GM12878 (cell line): ENCODE measurements at regions not wholly inside any gene's neighbourhood (a gene's known extent, or its start where the extent isn't known, plus 50 kb on each side); places are given as distances from the start of the nearest gene placed in this dataset.

Experiments used
- ASH2L ChIP-seq: fragments of 300-600, 200-600 bp; sonication (generic); IDR thresholded peaks from 2 replicates; pipeline ENCODE4 v1.6.1; 2017; ENCODE audit warnings: low read depth, mild to moderate bottlenecking, borderline replicate concordance
- BCL11A ChIP-seq: IDR thresholded peaks from 2 replicates; pipeline ENCODE4 v1.6.1; 2011; ENCODE audit warnings: low read depth, low read length
- BHLHE40 ChIP-seq, 2 experiments: fragments of 450-650 bp in 1 of 2; IDR thresholded peaks; 2 replicates each; pipeline ENCODE4 v1.6.1; 2011 to 2017; ENCODE audit warnings: low read depth in 2 of 2, borderline replicate concordance in 1 of 2, improper control_type of control experiment in 1 of 2, low read length in 1 of 2, mild to moderate bottlenecking in 1 of 2
- CHD1 ChIP-seq: IDR thresholded peaks from 2 replicates; pipeline ENCODE4 v1.6.1; 2012; ENCODE audit warnings: low read depth, low read length, improper control_type of control experiment
- EGR1 ChIP-seq, 2 experiments: IDR thresholded peaks; 1 replicate in 1 of 2; 2 replicates in 1 of 2; pipeline ENCODE4 v1.6.1; 2011 to 2012; ENCODE audit warnings: low read depth in 2 of 2, low read length in 2 of 2, borderline replicate concordance in 1 of 2, mild to moderate bottlenecking in 1 of 2, moderate library complexity in 1 of 2
- EP300 ChIP-seq, 2 experiments: fragments of 150-350 bp in 1 of 2; IDR thresholded peaks; 2 replicates each; pipeline ENCODE4 v1.6.1; 2011 to 2012; ENCODE audit warnings: low read depth in 2 of 2, low read length in 2 of 2, borderline replicate concordance in 1 of 2, improper control_type of control experiment in 1 of 2, inconsistent platforms in 1 of 2; ENCODE audit not compliant: control insufficient read depth in 1 of 2
- LARP7 ChIP-seq: fragments of 450-650 bp; IDR thresholded peaks from 2 replicates; pipeline ENCODE4 v1.6.1; 2017; ENCODE audit warnings: mild to moderate bottlenecking
- MEF2B ChIP-seq: fragments of 450-650 bp; IDR thresholded peaks from 2 replicates; pipeline ENCODE4 v1.6.1; 2018; ENCODE audit warnings: mild to moderate bottlenecking, moderate library complexity; ENCODE audit not compliant: partially characterized antibody, poor library complexity, severe bottlenecking
- NFXL1 ChIP-seq: fragments of 450-650 bp; IDR thresholded peaks from 2 replicates; pipeline ENCODE4 v1.6.1; 2017; ENCODE audit warnings: antibody characterized with exemption, mild to moderate bottlenecking, borderline replicate concordance
- POLR2AphosphoS2 ChIP-seq: IDR thresholded peaks from 2 replicates; pipeline ENCODE4 v1.6.1; 2011; ENCODE audit warnings: low read depth, mild to moderate bottlenecking, low read length, improper control_type of control experiment, moderate library complexity
- RBBP5 ChIP-seq: fragments of 200-600 bp; sonication (generic); conservative IDR thresholded peaks from 2 replicates; pipeline ENCODE4 v1.6.1; 2016
- SIN3A ChIP-seq: IDR thresholded peaks from 2 replicates; pipeline ENCODE4 v1.6.1; 2012; ENCODE audit warnings: low read depth, low read length, improper control_type of control experiment
- SIX5 ChIP-seq: IDR thresholded peaks from 2 replicates; pipeline ENCODE4 v1.6.1; 2011; ENCODE audit warnings: mild to moderate bottlenecking, low read depth, low read length, moderate library complexity; ENCODE audit not compliant: severe bottlenecking
- SUZ12 ChIP-seq: fragments of 200-600 bp; sonication (generic); IDR thresholded peaks from one replicate; pipeline ENCODE4 v1.6.1; 2018; ENCODE audit warnings: antibody characterized with exemption, mild to moderate bottlenecking; ENCODE audit not compliant: unreplicated experiment
- TF ChIP-seq, protein P1 (sequence below): fragments of 450-650 bp; formaldehyde crosslinking; IDR thresholded peaks from 2 replicates; pipeline ENCODE4 v1.4.0; 2022; ENCODE audit warnings: mild to moderate bottlenecking, moderate library complexity
- TF ChIP-seq, protein P2 (sequence below): fragments of 450-650 bp; formaldehyde crosslinking; IDR thresholded peaks from 2 replicates; pipeline ENCODE4 v1.4.0; 2020; ENCODE audit warnings: mild to moderate bottlenecking, moderate library complexity
- TF ChIP-seq, protein P3 (sequence below): fragments of 450-650 bp; IDR thresholded peaks from 2 replicates; pipeline ENCODE4 v1.6.1; 2017; ENCODE audit warnings: antibody characterized with exemption, mild to moderate bottlenecking, moderate library complexity
- TF ChIP-seq, protein P4 (sequence below): fragments of 150-350 bp; IDR thresholded peaks from 2 replicates; pipeline ENCODE4 v1.6.1; 2014; ENCODE audit warnings: mild to moderate bottlenecking, low read depth, low read length

DNA sequence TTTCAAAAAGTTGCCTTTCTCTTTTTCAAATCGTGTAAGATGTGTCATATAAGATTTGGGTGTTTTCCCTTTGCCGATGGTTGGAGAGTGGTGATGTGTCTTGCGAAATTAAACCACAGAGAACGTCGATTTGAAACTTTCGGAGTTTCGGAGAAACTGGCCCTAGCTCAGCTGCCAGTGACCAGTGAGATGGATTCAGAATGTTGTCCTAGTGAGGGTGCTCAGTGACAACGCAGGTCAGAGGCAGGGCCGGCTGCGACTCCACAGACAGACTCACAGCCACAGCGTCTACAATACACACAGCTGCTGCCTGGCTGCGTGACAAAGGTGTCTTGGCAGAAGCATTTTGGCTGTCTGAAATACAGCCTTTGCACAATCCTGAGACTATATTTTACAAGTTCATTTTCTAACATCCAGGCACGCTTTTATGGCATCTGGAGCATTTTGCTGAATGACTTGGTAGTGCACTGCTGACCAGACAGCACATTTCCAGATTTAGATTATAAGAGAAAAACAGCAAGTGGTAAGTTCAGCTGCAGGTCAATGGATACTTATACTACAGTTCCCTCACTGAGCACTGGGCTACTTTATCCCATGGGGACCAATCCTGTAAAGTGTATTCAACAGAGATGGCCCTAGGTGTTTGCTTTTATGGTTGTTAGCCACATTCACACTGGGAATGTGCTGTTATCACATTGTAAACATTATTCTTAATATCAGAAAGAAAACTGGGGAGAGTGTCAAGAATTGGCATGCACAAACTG lies 207.5 kb downstream of the KCNRG start (continued):
- TF ChIP-seq, protein P1, sequence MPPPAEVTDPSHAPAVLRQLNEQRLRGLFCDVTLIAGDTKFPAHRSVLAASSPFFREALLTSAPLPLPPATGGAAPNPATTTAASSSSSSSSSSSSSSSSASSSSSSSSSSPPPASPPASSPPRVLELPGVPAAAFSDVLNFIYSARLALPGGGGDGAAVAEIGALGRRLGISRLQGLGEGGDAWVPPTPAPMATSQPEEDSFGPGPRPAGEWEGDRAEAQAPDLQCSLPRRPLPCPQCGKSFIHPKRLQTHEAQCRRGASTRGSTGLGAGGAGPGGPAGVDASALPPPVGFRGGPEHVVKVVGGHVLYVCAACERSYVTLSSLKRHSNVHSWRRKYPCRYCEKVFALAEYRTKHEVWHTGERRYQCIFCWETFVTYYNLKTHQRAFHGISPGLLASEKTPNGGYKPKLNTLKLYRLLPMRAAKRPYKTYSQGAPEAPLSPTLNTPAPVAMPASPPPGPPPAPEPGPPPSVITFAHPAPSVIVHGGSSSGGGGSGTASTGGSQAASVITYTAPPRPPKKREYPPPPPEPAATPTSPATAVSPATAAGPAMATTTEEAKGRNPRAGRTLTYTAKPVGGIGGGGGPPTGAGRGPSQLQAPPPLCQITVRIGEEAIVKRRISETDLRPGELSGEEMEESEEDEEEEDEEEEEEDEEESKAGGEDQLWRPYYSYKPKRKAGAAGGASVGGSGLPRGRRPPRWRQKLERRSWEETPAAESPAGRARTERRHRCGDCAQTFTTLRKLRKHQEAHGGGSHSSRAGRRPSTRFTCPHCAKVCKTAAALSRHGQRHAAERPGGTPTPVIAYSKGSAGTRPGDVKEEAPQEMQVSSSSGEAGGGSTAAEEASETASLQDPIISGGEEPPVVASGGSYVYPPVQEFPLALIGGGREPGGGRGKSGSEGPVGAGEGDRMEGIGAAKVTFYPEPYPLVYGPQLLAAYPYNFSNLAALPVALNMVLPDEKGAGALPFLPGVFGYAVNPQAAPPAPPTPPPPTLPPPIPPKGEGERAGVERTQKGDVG (CRISPR knock-in tag) = no peak
- TF ChIP-seq, protein P2, sequence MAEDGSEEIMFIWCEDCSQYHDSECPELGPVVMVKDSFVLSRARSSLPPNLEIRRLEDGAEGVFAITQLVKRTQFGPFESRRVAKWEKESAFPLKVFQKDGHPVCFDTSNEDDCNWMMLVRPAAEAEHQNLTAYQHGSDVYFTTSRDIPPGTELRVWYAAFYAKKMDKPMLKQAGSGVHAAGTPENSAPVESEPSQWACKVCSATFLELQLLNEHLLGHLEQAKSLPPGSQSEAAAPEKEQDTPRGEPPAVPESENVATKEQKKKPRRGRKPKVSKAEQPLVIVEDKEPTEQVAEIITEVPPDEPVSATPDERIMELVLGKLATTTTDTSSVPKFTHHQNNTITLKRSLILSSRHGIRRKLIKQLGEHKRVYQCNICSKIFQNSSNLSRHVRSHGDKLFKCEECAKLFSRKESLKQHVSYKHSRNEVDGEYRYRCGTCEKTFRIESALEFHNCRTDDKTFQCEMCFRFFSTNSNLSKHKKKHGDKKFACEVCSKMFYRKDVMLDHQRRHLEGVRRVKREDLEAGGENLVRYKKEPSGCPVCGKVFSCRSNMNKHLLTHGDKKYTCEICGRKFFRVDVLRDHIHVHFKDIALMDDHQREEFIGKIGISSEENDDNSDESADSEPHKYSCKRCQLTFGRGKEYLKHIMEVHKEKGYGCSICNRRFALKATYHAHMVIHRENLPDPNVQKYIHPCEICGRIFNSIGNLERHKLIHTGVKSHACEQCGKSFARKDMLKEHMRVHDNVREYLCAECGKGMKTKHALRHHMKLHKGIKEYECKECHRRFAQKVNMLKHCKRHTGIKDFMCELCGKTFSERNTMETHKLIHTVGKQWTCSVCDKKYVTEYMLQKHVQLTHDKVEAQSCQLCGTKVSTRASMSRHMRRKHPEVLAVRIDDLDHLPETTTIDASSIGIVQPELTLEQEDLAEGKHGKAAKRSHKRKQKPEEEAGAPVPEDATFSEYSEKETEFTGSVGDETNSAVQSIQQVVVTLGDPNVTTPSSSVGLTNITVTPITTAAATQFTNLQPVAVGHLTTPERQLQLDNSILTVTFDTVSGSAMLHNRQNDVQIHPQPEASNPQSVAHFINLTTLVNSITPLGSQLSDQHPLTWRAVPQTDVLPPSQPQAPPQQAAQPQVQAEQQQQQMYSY (CRISPR knock-in tag) = no peak
- no peak for TF ChIP-seq MEF2B
- no peak for TF ChIP-seq BHLHE40 (IDR thresholded peaks at IDR 0.05; ENCODE audit: borderline replicate concordance in 1 of 2, low read depth in 2 of 2, low read length in 1 of 2)
- TF ChIP-seq CHD1 = no peak
- TF ChIP-seq EP300 (IDR thresholded peaks at IDR 0.05; ENCODE audit: borderline replicate concordance in 1 of 2, control insufficient read depth in 1 of 2, low read depth in 2 of 2, low read length in 2 of 2) = no peak
- no peak for TF ChIP-seq SIX5
- no peak for TF ChIP-seq NFXL1
- TF ChIP-seq, protein P3, sequence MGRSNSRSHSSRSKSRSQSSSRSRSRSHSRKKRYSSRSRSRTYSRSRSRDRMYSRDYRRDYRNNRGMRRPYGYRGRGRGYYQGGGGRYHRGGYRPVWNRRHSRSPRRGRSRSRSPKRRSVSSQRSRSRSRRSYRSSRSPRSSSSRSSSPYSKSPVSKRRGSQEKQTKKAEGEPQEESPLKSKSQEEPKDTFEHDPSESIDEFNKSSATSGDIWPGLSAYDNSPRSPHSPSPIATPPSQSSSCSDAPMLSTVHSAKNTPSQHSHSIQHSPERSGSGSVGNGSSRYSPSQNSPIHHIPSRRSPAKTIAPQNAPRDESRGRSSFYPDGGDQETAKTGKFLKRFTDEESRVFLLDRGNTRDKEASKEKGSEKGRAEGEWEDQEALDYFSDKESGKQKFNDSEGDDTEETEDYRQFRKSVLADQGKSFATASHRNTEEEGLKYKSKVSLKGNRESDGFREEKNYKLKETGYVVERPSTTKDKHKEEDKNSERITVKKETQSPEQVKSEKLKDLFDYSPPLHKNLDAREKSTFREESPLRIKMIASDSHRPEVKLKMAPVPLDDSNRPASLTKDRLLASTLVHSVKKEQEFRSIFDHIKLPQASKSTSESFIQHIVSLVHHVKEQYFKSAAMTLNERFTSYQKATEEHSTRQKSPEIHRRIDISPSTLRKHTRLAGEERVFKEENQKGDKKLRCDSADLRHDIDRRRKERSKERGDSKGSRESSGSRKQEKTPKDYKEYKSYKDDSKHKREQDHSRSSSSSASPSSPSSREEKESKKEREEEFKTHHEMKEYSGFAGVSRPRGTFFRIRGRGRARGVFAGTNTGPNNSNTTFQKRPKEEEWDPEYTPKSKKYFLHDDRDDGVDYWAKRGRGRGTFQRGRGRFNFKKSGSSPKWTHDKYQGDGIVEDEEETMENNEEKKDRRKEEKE = no peak
- no peak for TF ChIP-seq LARP7
- no peak for TF ChIP-seq RBBP5
- TF ChIP-seq ASH2L = no peak
- no peak for TF ChIP-seq EGR1 (IDR thresholded peaks at IDR 0.05; ENCODE audit: borderline replicate concordance in 1 of 2, low read depth in 2 of 2, low read length in 2 of 2)
- TF ChIP-seq BCL11A = peak; percentile 46; the same call in 1 of the 2 replicates
- no peak for TF ChIP-seq SIN3A
- TF ChIP-seq SUZ12 = no peak
- TF ChIP-seq POLR2AphosphoS2 = no peak
- TF ChIP-seq, protein P4, sequence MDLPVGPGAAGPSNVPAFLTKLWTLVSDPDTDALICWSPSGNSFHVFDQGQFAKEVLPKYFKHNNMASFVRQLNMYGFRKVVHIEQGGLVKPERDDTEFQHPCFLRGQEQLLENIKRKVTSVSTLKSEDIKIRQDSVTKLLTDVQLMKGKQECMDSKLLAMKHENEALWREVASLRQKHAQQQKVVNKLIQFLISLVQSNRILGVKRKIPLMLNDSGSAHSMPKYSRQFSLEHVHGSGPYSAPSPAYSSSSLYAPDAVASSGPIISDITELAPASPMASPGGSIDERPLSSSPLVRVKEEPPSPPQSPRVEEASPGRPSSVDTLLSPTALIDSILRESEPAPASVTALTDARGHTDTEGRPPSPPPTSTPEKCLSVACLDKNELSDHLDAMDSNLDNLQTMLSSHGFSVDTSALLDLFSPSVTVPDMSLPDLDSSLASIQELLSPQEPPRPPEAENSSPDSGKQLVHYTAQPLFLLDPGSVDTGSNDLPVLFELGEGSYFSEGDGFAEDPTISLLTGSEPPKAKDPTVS = no peak
